Mucosa of descending colon (tissue), 3 donors: ENCODE measurements at regions not wholly inside any gene's neighbourhood (a gene's known extent, or its start where the extent isn't known, plus 50 kb on each side); places are given as distances from the start of the nearest gene placed in this dataset.
"Not testable (repeated sequence)": the region's sequence is repeated elsewhere in the genome, so short reads cannot be mapped to it uniquely, and the experiment has no call there.

Source experiments
- ATAC-seq: fragments of 200-7000 bp; cut with Tn5 transposase; one replicate; pipeline ENCODE4 v1.9.1; 2020; ENCODE audit warnings: mild to moderate bottlenecking, moderate library complexity
- DNase-seq, 3 donors: peaks; one replicate each; pipeline ENCODE4 v3.0.0-alpha.2; 2020
- H3K36me3 ChIP-seq: fragments of 200-600 bp; one replicate; pipeline ENCODE4 v1.8.0; 2021; ENCODE audit warnings: low read depth, mild to moderate bottlenecking
- H3K4me1 ChIP-seq: fragments of 200-600 bp; one replicate; pipeline ENCODE4 v1.8.0; 2021; ENCODE audit warnings: low read depth, mild to moderate bottlenecking
- H3K4me3 ChIP-seq: fragments of 200-600 bp; one replicate; pipeline ENCODE4 v1.8.0; 2021; ENCODE audit warnings: mild to moderate bottlenecking
- H3K9me3 ChIP-seq: fragments of 200-600 bp; one replicate; pipeline ENCODE4 v1.8.0; 2021; ENCODE audit warnings: mild to moderate bottlenecking
- intact Hi-C, 2 donors: fragments of 100-400 bp; cut with DNase I in 1 of 2; cut with micrococcal nuclease in 1 of 2; formaldehyde crosslinking; loops; one replicate each; pipeline versions ENCODE4 v1.11.0 to v1.11.1; 2022; cut with DNase I, micrococcal nuclease
- TF ChIP-seq, protein P1 (sequence below): fragments of 200-600 bp; IDR thresholded peaks from one replicate; pipeline ENCODE4 v1.8.0; 2022; ENCODE audit warnings: antibody characterized with exemption, mild to moderate bottlenecking
- donor health status: DM: no; HTN: no; CAD: no; lungs with moderate emphysema.
- donor health status: DM: no; HTN: no; CAD: no.
- donor health status: DM: no; HTN: yes; CAD: no.

- H3K36me3 ChIP-seq = no peaks in the 10 kb centered on the region
- TF ChIP-seq, protein P1, sequence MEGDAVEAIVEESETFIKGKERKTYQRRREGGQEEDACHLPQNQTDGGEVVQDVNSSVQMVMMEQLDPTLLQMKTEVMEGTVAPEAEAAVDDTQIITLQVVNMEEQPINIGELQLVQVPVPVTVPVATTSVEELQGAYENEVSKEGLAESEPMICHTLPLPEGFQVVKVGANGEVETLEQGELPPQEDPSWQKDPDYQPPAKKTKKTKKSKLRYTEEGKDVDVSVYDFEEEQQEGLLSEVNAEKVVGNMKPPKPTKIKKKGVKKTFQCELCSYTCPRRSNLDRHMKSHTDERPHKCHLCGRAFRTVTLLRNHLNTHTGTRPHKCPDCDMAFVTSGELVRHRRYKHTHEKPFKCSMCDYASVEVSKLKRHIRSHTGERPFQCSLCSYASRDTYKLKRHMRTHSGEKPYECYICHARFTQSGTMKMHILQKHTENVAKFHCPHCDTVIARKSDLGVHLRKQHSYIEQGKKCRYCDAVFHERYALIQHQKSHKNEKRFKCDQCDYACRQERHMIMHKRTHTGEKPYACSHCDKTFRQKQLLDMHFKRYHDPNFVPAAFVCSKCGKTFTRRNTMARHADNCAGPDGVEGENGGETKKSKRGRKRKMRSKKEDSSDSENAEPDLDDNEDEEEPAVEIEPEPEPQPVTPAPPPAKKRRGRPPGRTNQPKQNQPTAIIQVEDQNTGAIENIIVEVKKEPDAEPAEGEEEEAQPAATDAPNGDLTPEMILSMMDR = no peak
- intact Hi-C loops = no loop called here
- peak in 1 of 3 donors; percentile 6 for DNase-seq
- no peak overlapping the region for H3K4me3 ChIP-seq
- no peaks in the 10 kb centered on the region for H3K4me1 ChIP-seq
- no peaks in the 10 kb centered on the region for H3K9me3 ChIP-seq
- no peak for ATAC-seq
These were observed 134.7 kb downstream of the ARL5B start for GRCh38 chr10:18793951-18794350.

- Histone ChIP-seq H3K4me1 (no peaks in the 10 kb centered on the region), H3K36me3 (no peaks in the 10 kb centered on the region), H3K4me3 (no peak overlapping the region), H3K9me3 (no peaks in the 10 kb centered on the region)
- TF ChIP-seq, protein P1 = no peak
- ATAC-seq (no peak), DNase-seq (peak in 1 of 3 donors; percentile 35)
- intact Hi-C loops = no loop called here
These were observed 136.3 kb downstream of the ARL5B start for GRCh38 chr10:18795549-18795948.

- DNase-seq (no peak), ATAC-seq (no peak)
- Histone ChIP-seq H3K9me3 (no peaks in the 10 kb centered on the region), H3K4me1 (no peaks in the 10 kb centered on the region), H3K36me3 (no peaks in the 10 kb centered on the region), H3K4me3 (no peak overlapping the region)
- intact Hi-C loops = no loop called here
- TF ChIP-seq, protein P1 = no peak
These were observed 138.1 kb downstream of the ARL5B start for GRCh38 chr10:18797286-18797685.

GRCh38 chr10:18822156-18822555 is 162.9 kb downstream of the ARL5B start:
- peak in 1 of 3 donors; percentile 33 for DNase-seq
- TF ChIP-seq, protein P1 = no peak

GRCh38 chr10:18829259-18829658 is 170.0 kb downstream of the ARL5B start:
- Histone ChIP-seq H3K9me3 (no peaks in the 10 kb centered on the region), H3K36me3 (no peaks in the 10 kb centered on the region), H3K4me3 (no peak overlapping the region), H3K4me1 (no peaks in the 10 kb centered on the region)
- TF ChIP-seq, protein P1 = no peak
- intact Hi-C loops = no loop called here
- ATAC-seq (no peak), DNase-seq (no peak)

More at GRCh38 chr10:18822156-18822555, 162.9 kb downstream of the ARL5B start:
- H3K36me3 ChIP-seq = no peaks in the 10 kb centered on the region
- ATAC-seq = no peak
- intact Hi-C loops = no loop called here
- no peak overlapping the region for H3K4me3 ChIP-seq
- H3K9me3 ChIP-seq = no peaks in the 10 kb centered on the region
- no peaks in the 10 kb centered on the region for H3K4me1 ChIP-seq

- Histone ChIP-seq H3K4me1 (no peaks in the 10 kb centered on the region), H3K9me3 (no peaks in the 10 kb centered on the region), H3K36me3 (no peaks in the 10 kb centered on the region), H3K4me3 (no peak overlapping the region)
- TF ChIP-seq, protein P1 = no peak
- DNase-seq (no peak), ATAC-seq (no peak)
- intact Hi-C loops = no loop called here
These were observed 171.0 kb downstream of the ARL5B start for GRCh38 chr10:18830277-18830676.

DNA sequence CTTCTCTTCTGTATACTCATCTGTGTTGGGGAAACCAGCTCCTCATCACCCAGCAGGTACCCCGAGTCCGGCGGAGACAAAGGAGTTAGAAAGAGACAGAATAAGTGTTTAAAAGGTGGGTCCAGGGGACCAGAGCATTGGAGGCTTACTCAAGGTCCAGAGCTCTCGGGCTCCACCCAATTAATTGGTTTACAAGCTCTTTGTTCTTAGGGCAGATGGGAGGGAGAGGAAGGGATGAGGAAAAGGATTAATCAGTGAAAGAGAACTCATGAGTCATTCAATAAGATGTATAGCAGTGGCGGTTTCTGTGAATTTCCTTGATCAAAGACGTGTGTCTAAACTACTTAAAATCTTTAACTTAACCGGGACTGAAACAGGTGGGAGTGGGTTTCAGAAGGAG is 192.0 kb upstream of the MALRD1 start:
- intact Hi-C loops, ATAC-seq, DNase-seq, H3K4me3 ChIP-seq, H3K4me1 ChIP-seq, H3K36me3 ChIP-seq, H3K9me3 ChIP-seq: not testable (repeated sequence)
